ENCODE measurements at regions not wholly inside any gene's neighbourhood (a gene's known extent, or its start where the extent isn't known, plus 50 kb on each side); places are given as distances from the start of the nearest gene placed in this dataset.
"Not testable (repeated sequence)": the region's sequence is repeated elsewhere in the genome, so short reads cannot be mapped to it uniquely, and the experiment has no call there.

DNA sequence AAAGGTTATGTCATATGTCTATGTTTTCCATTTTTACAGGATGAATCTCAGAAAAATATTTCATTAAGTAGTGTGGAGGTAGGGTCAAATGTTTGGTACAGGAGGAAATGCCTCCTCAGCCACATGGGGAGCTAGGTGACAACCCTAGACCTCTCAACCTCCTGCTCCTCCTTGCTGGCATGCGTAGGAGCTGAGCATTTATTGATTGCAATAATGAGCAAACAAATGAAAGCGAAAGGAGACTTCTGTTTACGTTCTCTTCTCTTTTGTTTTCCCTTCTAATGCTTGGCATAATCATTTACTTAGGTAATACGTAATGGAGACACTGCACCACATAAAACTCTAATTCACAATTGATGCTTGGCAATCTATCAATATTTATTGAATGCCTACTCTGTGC is 95.1 kb upstream of the CCBE1 start (continued):
- no peak for TF ChIP-seq ZNF263 (CRISPR knock-in tag; IDR thresholded peaks at IDR 0.05; ENCODE audit: low read depth)
- no peak for TF ChIP-seq ZNF317 (CRISPR knock-in tag; IDR thresholded peaks at IDR 0.05; ENCODE audit: borderline replicate concordance, low read depth)
- TF ChIP-seq RELA (CRISPR knock-in tag; IDR thresholded peaks at IDR 0.05; ENCODE audit: borderline replicate concordance) = no peak
- no peak for TF ChIP-seq FOXJ3 (CRISPR knock-in tag; IDR thresholded peaks at IDR 0.05; ENCODE audit: borderline replicate concordance)

DNA sequence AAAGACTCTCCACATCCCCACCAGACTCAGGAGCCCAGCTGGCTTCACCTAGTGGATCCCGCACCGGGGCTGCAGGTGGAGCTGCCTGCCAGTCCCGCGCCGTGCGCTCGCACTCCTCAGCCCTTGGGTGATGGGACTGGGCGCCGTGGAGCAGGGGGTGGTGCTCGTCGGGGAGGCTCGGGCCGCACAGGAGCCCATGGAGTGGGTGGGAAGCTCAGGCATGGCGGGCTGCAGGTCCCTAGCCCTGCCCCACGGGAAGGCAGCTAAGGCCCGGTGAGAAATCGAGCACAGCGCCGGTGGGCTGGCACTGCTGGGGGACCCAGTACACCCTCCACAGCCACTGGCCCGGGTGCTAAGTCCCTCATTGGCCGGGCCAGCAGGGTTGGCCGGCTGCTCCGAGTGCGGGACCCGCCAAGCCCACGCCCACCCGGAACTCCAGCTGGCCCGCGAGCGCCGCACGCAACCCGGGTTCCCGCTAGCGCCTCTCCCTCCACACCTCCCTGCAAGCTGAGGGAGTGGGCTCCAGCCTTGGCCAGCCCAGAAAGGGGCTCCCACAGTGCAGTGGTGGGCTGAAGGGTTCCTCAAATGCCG is 93.2 kb upstream of the CCBE1 start:
- ATAC-seq, POLR2A ChIA-PET: not testable (repeated sequence)
- CTCF ChIA-PET = interaction anchor here (1.1 kb wide), 1 partner anchor 178 kb away, joined by 3 read pairs; no protein-coding TSS in a partner anchor

DNA sequence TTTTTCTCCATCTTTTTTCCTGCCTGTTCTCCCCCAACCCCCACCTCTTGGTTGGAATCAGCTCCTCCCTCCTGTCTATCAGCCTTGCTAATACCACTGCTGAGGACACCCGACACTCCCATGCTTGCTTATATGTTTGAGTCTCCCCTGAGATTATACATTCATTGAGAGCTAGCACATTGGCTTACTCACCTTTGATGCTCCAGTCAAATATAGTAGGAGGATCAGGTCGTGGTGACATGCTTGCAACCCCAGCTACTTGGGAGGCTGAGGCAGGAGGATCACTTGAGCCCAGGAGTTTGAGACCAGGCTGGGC is 91.5 kb upstream of the CCBE1 start:
- Mint-ChIP-seq H3K27me3 (ENCODE audit: low read depth) (no peaks in the 10 kb centered on the region), H3K9me3 (peaks cover 5% of the 10 kb centered on the region), H3K27ac (no peak overlapping the region), H3K4me1 (0 out of 2 replicates have a peak, but pooled peaks cover 7% of the 10 kb centered on the region), H3K36me3 (no peaks in the 10 kb centered on the region), H3K4me3 (no peak overlapping the region)
- TF ChIP-seq NR3C1 (CRISPR knock-in tag; conservative IDR thresholded peaks at IDR 0.05; ENCODE audit: low read depth) (no peak), ZNF263 (CRISPR knock-in tag; IDR thresholded peaks at IDR 0.05; ENCODE audit: low read depth) (no peak), OVOL2 (CRISPR knock-in tag; IDR thresholded peaks at IDR 0.05; ENCODE audit: borderline replicate concordance) (no peak), ZNF317 (CRISPR knock-in tag; IDR thresholded peaks at IDR 0.05; ENCODE audit: borderline replicate concordance, low read depth) (no peak), RELA (CRISPR knock-in tag; IDR thresholded peaks at IDR 0.05; ENCODE audit: borderline replicate concordance) (no peak)
- TF ChIP-seq, protein P1, sequence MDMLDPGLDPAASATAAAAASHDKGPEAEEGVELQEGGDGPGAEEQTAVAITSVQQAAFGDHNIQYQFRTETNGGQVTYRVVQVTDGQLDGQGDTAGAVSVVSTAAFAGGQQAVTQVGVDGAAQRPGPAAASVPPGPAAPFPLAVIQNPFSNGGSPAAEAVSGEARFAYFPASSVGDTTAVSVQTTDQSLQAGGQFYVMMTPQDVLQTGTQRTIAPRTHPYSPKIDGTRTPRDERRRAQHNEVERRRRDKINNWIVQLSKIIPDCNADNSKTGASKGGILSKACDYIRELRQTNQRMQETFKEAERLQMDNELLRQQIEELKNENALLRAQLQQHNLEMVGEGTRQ (CRISPR knock-in tag; IDR thresholded peaks at IDR 0.05) = no peak
- POLR2A ChIA-PET = no interaction called here
- ATAC-seq (no peak), DNase-seq (ENCODE audit: low spot score) (no peak)
- CTCF ChIA-PET = interaction anchor here (0.5 to 1.3 kb wide), 2 partner anchors 35 to 61 kb away, joined by 3 read pairs; no protein-coding TSS in a partner anchor

More for the DNA sequence above, 93.2 kb upstream of the CCBE1 start:
- not testable (repeated sequence) for H3K27ac Mint-ChIP-seq; H3K27me3 Mint-ChIP-seq (ENCODE audit: low read depth); DNase-seq (ENCODE audit: low spot score); H3K4me3 Mint-ChIP-seq; H3K36me3 Mint-ChIP-seq; H3K4me1 Mint-ChIP-seq; H3K9me3 Mint-ChIP-seq

DNA sequence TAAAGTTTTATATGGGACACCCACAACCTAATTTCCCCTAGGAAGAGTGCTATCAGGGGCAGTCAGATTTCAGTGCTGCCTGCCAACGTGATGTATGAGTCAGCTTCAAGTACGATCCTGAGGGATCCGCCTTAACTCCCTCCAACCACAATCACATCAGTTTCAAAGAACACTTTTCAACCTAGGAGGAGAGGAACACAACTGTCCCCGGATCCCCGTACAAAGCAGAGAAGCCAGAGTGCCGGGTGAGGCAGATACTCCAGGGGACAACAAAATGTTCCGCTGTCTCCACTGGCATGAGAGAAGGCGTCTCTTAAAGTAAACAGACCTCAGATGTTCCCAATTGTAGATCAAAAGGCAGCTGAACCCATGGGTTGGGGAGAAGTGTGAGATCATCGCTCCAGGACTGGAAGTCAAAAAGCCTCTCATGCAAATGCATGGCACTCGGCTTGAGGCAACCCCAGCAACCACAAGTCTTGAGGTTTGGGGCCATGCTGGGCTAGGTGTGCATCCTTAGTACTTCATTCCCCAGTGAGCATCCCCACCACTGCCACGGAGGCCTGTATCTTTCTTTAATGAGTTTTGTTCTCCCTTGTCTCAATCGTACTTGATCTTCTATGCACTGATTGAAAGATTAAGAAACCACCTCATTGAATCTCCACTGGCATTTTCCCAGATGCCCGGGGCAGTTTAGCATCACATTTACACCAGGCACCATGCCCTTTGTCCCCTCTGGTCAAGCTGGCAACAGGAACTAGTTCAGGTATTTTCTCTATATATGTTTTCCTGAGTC is 91.0 kb upstream of the CCBE1 start:
- Mint-ChIP-seq H3K27me3 (ENCODE audit: low read depth) (no peaks in the 10 kb centered on the region), H3K9me3 (peaks cover 5% of the 10 kb centered on the region), H3K36me3 (no peaks in the 10 kb centered on the region), H3K27ac (no peak overlapping the region), H3K4me3 (no peak overlapping the region), H3K4me1 (peaks cover 9% of the 10 kb centered on the region)
- ChIA-PET POLR2A (no interaction called here), CTCF (interaction anchor here (0.5 kb wide), 1 partner anchor 60 kb away, joined by 3 read pairs; no protein-coding TSS in a partner anchor)
- ATAC-seq = no peak
- no peak for DNase-seq (ENCODE audit: low spot score)
- TF ChIP-seq, protein P2, sequence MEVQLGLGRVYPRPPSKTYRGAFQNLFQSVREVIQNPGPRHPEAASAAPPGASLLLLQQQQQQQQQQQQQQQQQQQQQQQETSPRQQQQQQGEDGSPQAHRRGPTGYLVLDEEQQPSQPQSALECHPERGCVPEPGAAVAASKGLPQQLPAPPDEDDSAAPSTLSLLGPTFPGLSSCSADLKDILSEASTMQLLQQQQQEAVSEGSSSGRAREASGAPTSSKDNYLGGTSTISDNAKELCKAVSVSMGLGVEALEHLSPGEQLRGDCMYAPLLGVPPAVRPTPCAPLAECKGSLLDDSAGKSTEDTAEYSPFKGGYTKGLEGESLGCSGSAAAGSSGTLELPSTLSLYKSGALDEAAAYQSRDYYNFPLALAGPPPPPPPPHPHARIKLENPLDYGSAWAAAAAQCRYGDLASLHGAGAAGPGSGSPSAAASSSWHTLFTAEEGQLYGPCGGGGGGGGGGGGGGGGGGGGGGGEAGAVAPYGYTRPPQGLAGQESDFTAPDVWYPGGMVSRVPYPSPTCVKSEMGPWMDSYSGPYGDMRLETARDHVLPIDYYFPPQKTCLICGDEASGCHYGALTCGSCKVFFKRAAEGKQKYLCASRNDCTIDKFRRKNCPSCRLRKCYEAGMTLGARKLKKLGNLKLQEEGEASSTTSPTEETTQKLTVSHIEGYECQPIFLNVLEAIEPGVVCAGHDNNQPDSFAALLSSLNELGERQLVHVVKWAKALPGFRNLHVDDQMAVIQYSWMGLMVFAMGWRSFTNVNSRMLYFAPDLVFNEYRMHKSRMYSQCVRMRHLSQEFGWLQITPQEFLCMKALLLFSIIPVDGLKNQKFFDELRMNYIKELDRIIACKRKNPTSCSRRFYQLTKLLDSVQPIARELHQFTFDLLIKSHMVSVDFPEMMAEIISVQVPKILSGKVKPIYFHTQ (CRISPR knock-in tag; IDR thresholded peaks at IDR 0.05) = no peak
- TF ChIP-seq, protein P3, sequence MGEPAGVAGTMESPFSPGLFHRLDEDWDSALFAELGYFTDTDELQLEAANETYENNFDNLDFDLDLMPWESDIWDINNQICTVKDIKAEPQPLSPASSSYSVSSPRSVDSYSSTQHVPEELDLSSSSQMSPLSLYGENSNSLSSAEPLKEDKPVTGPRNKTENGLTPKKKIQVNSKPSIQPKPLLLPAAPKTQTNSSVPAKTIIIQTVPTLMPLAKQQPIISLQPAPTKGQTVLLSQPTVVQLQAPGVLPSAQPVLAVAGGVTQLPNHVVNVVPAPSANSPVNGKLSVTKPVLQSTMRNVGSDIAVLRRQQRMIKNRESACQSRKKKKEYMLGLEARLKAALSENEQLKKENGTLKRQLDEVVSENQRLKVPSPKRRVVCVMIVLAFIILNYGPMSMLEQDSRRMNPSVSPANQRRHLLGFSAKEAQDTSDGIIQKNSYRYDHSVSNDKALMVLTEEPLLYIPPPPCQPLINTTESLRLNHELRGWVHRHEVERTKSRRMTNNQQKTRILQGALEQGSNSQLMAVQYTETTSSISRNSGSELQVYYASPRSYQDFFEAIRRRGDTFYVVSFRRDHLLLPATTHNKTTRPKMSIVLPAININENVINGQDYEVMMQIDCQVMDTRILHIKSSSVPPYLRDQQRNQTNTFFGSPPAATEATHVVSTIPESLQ (CRISPR knock-in tag; IDR thresholded peaks at IDR 0.05) = no peak
- TF ChIP-seq, protein P4, sequence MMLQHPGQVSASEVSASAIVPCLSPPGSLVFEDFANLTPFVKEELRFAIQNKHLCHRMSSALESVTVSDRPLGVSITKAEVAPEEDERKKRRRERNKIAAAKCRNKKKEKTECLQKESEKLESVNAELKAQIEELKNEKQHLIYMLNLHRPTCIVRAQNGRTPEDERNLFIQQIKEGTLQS (CRISPR knock-in tag; conservative IDR thresholded peaks at IDR 0.05) = no peak
- TF ChIP-seq, protein P5, sequence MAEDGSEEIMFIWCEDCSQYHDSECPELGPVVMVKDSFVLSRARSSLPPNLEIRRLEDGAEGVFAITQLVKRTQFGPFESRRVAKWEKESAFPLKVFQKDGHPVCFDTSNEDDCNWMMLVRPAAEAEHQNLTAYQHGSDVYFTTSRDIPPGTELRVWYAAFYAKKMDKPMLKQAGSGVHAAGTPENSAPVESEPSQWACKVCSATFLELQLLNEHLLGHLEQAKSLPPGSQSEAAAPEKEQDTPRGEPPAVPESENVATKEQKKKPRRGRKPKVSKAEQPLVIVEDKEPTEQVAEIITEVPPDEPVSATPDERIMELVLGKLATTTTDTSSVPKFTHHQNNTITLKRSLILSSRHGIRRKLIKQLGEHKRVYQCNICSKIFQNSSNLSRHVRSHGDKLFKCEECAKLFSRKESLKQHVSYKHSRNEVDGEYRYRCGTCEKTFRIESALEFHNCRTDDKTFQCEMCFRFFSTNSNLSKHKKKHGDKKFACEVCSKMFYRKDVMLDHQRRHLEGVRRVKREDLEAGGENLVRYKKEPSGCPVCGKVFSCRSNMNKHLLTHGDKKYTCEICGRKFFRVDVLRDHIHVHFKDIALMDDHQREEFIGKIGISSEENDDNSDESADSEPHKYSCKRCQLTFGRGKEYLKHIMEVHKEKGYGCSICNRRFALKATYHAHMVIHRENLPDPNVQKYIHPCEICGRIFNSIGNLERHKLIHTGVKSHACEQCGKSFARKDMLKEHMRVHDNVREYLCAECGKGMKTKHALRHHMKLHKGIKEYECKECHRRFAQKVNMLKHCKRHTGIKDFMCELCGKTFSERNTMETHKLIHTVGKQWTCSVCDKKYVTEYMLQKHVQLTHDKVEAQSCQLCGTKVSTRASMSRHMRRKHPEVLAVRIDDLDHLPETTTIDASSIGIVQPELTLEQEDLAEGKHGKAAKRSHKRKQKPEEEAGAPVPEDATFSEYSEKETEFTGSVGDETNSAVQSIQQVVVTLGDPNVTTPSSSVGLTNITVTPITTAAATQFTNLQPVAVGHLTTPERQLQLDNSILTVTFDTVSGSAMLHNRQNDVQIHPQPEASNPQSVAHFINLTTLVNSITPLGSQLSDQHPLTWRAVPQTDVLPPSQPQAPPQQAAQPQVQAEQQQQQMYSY (CRISPR knock-in tag; IDR thresholded peaks at IDR 0.05) = no peak
